Fibroblast of skin of right quadriceps (primary cell): ENCODE measurements at regions not wholly inside any gene's neighbourhood (a gene's known extent, or its start where the extent isn't known, plus 50 kb on each side); places are given as distances from the start of the nearest gene placed in this dataset.

Experiments used
- DNase-seq: peaks from one replicate; pipeline ENCODE4 v3.0.0-alpha.2; 2013

GRCh38 chr11:69394234-69394868 is 87.1 kb upstream of the LINC01488 start:
- DNase-seq, result no peak

- no peak for DNase-seq
Observed at GRCh38 chr11:69394869-69395246, 86.6 kb upstream of the LINC01488 start.

GRCh38 chr11:69395287-69395686 is 86.2 kb upstream of the LINC01488 start:
- DNase-seq, result no peak

- no peak for DNase-seq
Observed at GRCh38 chr11:69396051-69396947, 85.2 kb upstream of the LINC01488 start.

GRCh38 chr11:69396948-69397307 is 84.5 kb upstream of the LINC01488 start:
- no peak for DNase-seq

- DNase-seq, result no peak
Observed at GRCh38 chr11:69397732-69398131, 83.7 kb upstream of the LINC01488 start.

- peak; percentile 34 for DNase-seq
Observed at GRCh38 chr11:69398529-69399492, 82.7 kb upstream of the LINC01488 start.

- no peak for DNase-seq
Observed at GRCh38 chr11:69400140-69400539, 81.3 kb upstream of the LINC01488 start.

GRCh38 chr11:69400771-69401590 is 80.5 kb upstream of the LINC01488 start:
- DNase-seq, result no peak

GRCh38 chr11:69401715-69402114 is 79.7 kb upstream of the LINC01488 start:
- DNase-seq, result no peak

GRCh38 chr11:69402251-69402887 is 79.1 kb upstream of the LINC01488 start:
- no peak for DNase-seq

GRCh38 chr11:69403556-69404215 is 77.8 kb upstream of the LINC01488 start:
- peak; percentile 59 for DNase-seq

- no peak for DNase-seq
Observed at GRCh38 chr11:69406060-69406459, 75.4 kb upstream of the LINC01488 start.

- DNase-seq, result no peak
Observed at GRCh38 chr11:69409812-69410645, 71.4 kb upstream of the LINC01488 start.

GRCh38 chr11:69411257-69411924 is 70.1 kb upstream of the LINC01488 start:
- peak; percentile 22 for DNase-seq

- no peak for DNase-seq
Observed at GRCh38 chr11:69413015-69413801, 68.3 kb upstream of the LINC01488 start.

GRCh38 chr11:69413993-69414392 is 67.5 kb upstream of the LINC01488 start:
- DNase-seq, result no peak

GRCh38 chr11:69414773-69415187 is 66.7 kb upstream of the LINC01488 start:
- DNase-seq, result no peak
